A549 (cell line): ENCODE measurements at regions not wholly inside any gene's neighbourhood (a gene's known extent, or its start where the extent isn't known, plus 50 kb on each side); places are given as distances from the start of the nearest gene placed in this dataset.

Source experiments
- ATAC-seq, 2 experiments: fragments of 200-7000 bp in 1 of 2; fragments of >200 bp in 1 of 2; cut with Nextera tagmentation in 1 of 2; cut with Tn5 transposase in 1 of 2; 3 replicates each; pipeline versions ENCODE4 v1.8.0 to v1.9.1; 2018 to 2020; ENCODE audit warnings: mild to moderate bottlenecking in 1 of 2, moderate library complexity in 1 of 2
- CTCF ChIA-PET: fragments of 300-600 bp; sonication (Branson Sonifier 250); formaldehyde crosslinking; extraction: SDS; loops from one replicate; lab custom pipeline; 2021; ENCODE audit warnings: antibody characterized with exemption, inconsistent platforms; lab: Yijun Ruan, JAX
- POLR2A ChIA-PET: fragments of 350-600 bp; formaldehyde crosslinking; extraction: SDS; loops from one replicate; lab custom pipeline; 2021; ENCODE audit warnings: antibody characterized with exemption, inconsistent platforms; lab: Yijun Ruan, JAX
- DNase-seq, 2 experiments: peaks; one replicate each; pipeline versions ENCODE4 v3.0.0 to v3.0.0-alpha.2; 2011 to 2016; ENCODE audit warnings: low read depth in 1 of 2, low spot score in 1 of 2
- FAIRE-seq: peaks from 2 replicates; lab custom pipeline; 2011; peaks lifted over from hg19 to GRCh38; lab: Jason Lieb, UNC
- H3K27ac ChIP-seq, 2 experiments: fragments of >200 bp; sonication (Bioruptor Twin); formaldehyde crosslinking; 3 replicates each; pipeline ENCODE4 v1.5.1; 2016 to 2017
- H3K4me1 ChIP-seq: fragments of >200 bp; sonication (Bioruptor Twin); formaldehyde crosslinking; 3 replicates; pipeline ENCODE4 v1.6.1; 2016
- H3K4me2 ChIP-seq: fragments of >200 bp; sonication (Bioruptor Twin); formaldehyde crosslinking; 3 replicates; pipeline ENCODE4 v1.6.1; 2016
- H3K4me3 ChIP-seq: fragments of >200 bp; sonication (Bioruptor Twin); formaldehyde crosslinking; 3 replicates; pipeline ENCODE4 v1.5.1; 2016
- H3K9me3 ChIP-seq: fragments of >200 bp; sonication (Bioruptor Twin); formaldehyde crosslinking; 3 replicates; pipeline ENCODE4 v1.6.1; 2016
- BHLHE40 ChIP-seq: IDR thresholded peaks from 2 replicates; pipeline ENCODE4 v1.6.1; 2012; ENCODE audit warnings: low read depth, low read length, inconsistent platforms
- CBX2 ChIP-seq: fragments of 200-600 bp; sonication (generic); IDR thresholded peaks from 2 replicates; pipeline ENCODE4 v1.6.1; 2016; ENCODE audit warnings: low read depth, mild to moderate bottlenecking, borderline replicate concordance
- E2F6 ChIP-seq: IDR thresholded peaks from 2 replicates; pipeline ENCODE4 v1.6.1; 2012; ENCODE audit warnings: low read depth, borderline replicate concordance
- EP300 ChIP-seq, 2 experiments: fragments of >200 bp; sonication (Bioruptor Twin); formaldehyde crosslinking; IDR thresholded peaks; 2 replicates in 1 of 2; 3 replicates in 1 of 2; pipeline ENCODE4 v1.6.1; 2016 to 2017
- GATA3 ChIP-seq: IDR thresholded peaks from 2 replicates; pipeline ENCODE4 v1.6.1; 2012; ENCODE audit warnings: borderline replicate concordance
- HDAC2 ChIP-seq: fragments of 200-600 bp; sonication (generic); IDR thresholded peaks from 2 replicates; pipeline ENCODE4 v1.6.1; 2016
- HES2 ChIP-seq: fragments of >200 bp; sonication (Bioruptor Twin); formaldehyde crosslinking; IDR thresholded peaks from 2 replicates; pipeline ENCODE4 v1.6.1; 2016
- HOXB13 ChIP-seq: fragments of 250-450 bp; sonication (Bioruptor Pico); IDR thresholded peaks from 2 replicates; pipeline ENCODE4 v1.5.0; 2020; ENCODE audit warnings: low read depth, mild to moderate bottlenecking, moderate library complexity
- HOXB5 ChIP-seq: fragments of 250-450 bp; sonication (Bioruptor Pico); IDR thresholded peaks from 2 replicates; pipeline ENCODE4 v1.5.0; 2020; ENCODE audit warnings: mild to moderate bottlenecking, moderate library complexity
- JUNB ChIP-seq: fragments of >200 bp; sonication (Bioruptor Twin); formaldehyde crosslinking; IDR thresholded peaks from 2 replicates; pipeline ENCODE4 v1.6.1; 2016
- KDM1A ChIP-seq: fragments of 200-600 bp; sonication (generic); IDR thresholded peaks from 2 replicates; pipeline ENCODE4 v1.6.1; 2016; ENCODE audit warnings: low read depth, mild to moderate bottlenecking
- KDM5A ChIP-seq: fragments of 200-600 bp; sonication (generic); IDR thresholded peaks from 2 replicates; pipeline ENCODE4 v1.6.1; 2016; ENCODE audit warnings: antibody characterized with exemption, mild to moderate bottlenecking
- MYC ChIP-seq: IDR thresholded peaks from 2 replicates; pipeline ENCODE4 v1.6.1; 2012; ENCODE audit warnings: mild to moderate bottlenecking, inconsistent platforms, low read length, improper control_type of control experiment, borderline replicate concordance
- NPAS2 ChIP-seq: fragments of 250-450 bp; sonication (Bioruptor Pico); IDR thresholded peaks from 2 replicates; pipeline ENCODE4 v1.8.0; 2022; ENCODE audit warnings: mild to moderate bottlenecking, moderate library complexity, borderline replicate concordance
- PBX3 ChIP-seq: IDR thresholded peaks from 2 replicates; pipeline ENCODE4 v1.6.1; 2012
- POLR2A ChIP-seq: IDR thresholded peaks from 2 replicates; pipeline ENCODE4 v1.6.1; 2012; ENCODE audit warnings: mild to moderate bottlenecking, low read length
- RARB ChIP-seq: fragments of 250-450 bp; sonication (Bioruptor Pico); IDR thresholded peaks from 2 replicates; pipeline ENCODE4 v1.8.0; 2021; ENCODE audit warnings: mild to moderate bottlenecking, moderate library complexity
- RNF2 ChIP-seq: fragments of 200-600 bp; sonication (generic); IDR thresholded peaks from 2 replicates; pipeline ENCODE4 v1.6.1; 2016; ENCODE audit warnings: low read depth, mild to moderate bottlenecking, antibody characterized with exemption, moderate library complexity, borderline replicate concordance
- SMC3 ChIP-seq: fragments of >200 bp; sonication (Bioruptor Twin); formaldehyde crosslinking; IDR thresholded peaks from 3 replicates; pipeline ENCODE4 v1.6.1; 2018; ENCODE audit warnings: inconsistent platforms
- SREBF2 ChIP-seq: fragments of 450-650 bp; IDR thresholded peaks from 2 replicates; pipeline ENCODE4 v1.6.1; 2014; ENCODE audit warnings: mild to moderate bottlenecking, moderate library complexity
- TFCP2L1 ChIP-seq: fragments of 250-450 bp; sonication (Bioruptor Pico); IDR thresholded peaks from 2 replicates; pipeline ENCODE4 v1.5.0; 2021; ENCODE audit warnings: mild to moderate bottlenecking
- ZC3H11A ChIP-seq: fragments of 450-650 bp; IDR thresholded peaks from 2 replicates; pipeline ENCODE4 v1.6.1; 2014; ENCODE audit warnings: antibody characterized with exemption, mild to moderate bottlenecking
- ZFP36 ChIP-seq: fragments of 450-650 bp; IDR thresholded peaks from 2 replicates; pipeline ENCODE4 v1.6.1; 2014; ENCODE audit warnings: borderline replicate concordance; ENCODE audit not compliant: partially characterized antibody
- WGBS: methylation state at CpG from one replicate; pipeline ENCODE4 v1.1.6; 2017; ENCODE audit errors: missing lambda C conversion rate; 5-methylcytosine and 5-hydroxymethylcytosine counted together
- TF ChIP-seq, protein P1 (sequence below): fragments of 250-450 bp; sonication (Bioruptor Pico); IDR thresholded peaks from 2 replicates; pipeline ENCODE4 v1.5.0; 2020; ENCODE audit warnings: low read depth, mild to moderate bottlenecking, moderate library complexity
- TF ChIP-seq, protein P2 (sequence below): fragments of >200 bp; sonication (Bioruptor Twin); formaldehyde crosslinking; IDR thresholded peaks from 3 replicates; pipeline ENCODE4 v1.6.1; 2016

- TF ChIP-seq, protein P1, sequence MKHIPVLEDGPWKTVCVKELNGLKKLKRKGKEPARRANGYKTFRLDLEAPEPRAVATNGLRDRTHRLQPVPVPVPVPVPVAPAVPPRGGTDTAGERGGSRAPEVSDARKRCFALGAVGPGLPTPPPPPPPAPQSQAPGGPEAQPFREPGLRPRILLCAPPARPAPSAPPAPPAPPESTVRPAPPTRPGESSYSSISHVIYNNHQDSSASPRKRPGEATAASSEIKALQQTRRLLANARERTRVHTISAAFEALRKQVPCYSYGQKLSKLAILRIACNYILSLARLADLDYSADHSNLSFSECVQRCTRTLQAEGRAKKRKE (CRISPR knock-in tag): no peak
- TF ChIP-seq NPAS2 (CRISPR knock-in tag) (no peak), SMC3 (no peak)
These were observed 199.1 kb downstream of the SCP2D1 start (continued) for GRCh38 chr20:19012676-19013075.

DNA sequence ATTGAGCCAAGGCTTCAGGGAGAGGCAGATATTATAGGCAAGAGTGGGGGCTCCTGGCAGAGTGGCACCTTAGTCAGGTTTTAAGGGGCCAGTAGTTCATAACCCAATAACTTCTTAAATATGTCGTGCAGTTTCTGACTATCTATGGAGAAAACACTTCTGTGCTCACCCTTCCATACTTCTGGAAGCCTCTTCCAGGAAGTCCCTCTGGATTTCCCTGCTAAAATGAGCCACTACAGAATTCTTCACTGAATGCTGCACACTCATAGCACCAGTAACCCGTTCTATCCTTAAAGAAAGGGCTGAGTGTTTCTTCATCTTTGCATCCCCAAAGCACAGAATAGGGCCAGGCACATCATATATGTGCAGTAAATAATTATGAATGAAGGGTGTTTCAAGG is 198.5 kb upstream of the SLC24A3 start:
- no peak overlapping the region for H3K4me2 ChIP-seq
- CTCF ChIA-PET: no interaction called here
- WGBS: 0% methylated on average over 2 of the region's 2 CpGs
- no peaks in the 10 kb centered on the region for H3K9me3 ChIP-seq
- POLR2A ChIA-PET: no interaction called here
- no peaks in the 10 kb centered on the region for H3K4me1 ChIP-seq
- DNase-seq: no peak
- no peak overlapping the region for H3K4me3 ChIP-seq
- no peak overlapping the region for H3K27ac ChIP-seq
- TF ChIP-seq ZFP36 (peak; percentile 61), NPAS2 (CRISPR knock-in tag) (no peak)
- ATAC-seq: no peak
- FAIRE-seq: no peak

DNA sequence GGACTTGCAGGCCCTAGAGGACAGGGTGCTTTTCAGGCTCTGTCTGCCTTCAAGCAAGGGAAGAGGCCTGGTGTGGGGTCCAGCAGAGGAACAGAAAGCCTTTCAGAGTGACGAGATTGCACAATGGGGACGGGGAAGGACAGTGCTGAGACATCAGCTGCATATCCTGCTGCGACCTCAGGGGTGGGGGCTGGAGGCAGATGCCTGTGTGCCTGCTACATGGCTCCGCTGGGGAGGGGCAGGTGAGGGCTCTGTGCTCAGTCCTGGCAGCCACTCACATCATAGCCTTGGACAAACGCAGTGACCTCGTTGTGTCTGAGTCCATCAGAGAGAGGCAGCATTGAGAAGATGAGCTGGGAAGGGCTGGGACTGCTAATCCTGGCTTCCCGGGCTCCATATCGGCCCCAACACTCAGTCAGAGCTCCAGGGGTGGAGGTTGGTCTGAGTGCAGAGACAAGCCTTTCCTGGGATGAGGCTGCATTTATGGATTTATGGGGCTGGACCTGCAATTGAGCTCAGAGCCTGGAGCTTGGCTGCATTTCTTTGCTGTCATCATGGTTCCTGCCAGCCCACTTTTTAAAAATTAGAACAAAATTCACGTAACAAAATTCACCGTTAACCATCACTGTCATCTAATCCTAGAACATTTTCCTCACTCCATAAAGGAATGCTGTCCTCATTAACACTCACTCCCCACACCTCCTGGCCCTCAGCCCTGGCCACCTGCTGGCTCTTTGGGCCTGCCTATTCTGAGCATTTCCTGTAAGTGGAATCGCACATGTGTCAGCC is 196.9 kb upstream of the SLC24A3 start:
- H3K4me2 ChIP-seq: no peak overlapping the region
- POLR2A ChIA-PET: no interaction called here
- ATAC-seq: no peak
- H3K9me3 ChIP-seq: no peaks in the 10 kb centered on the region
- TF ChIP-seq E2F6: no peak
- no peak for TF ChIP-seq NPAS2 (CRISPR knock-in tag)
- TF ChIP-seq, protein P1 (CRISPR knock-in tag): no peak
- TF ChIP-seq JUNB: no peak
- TF ChIP-seq GATA3: no peak
- TF ChIP-seq KDM1A: no peak
- TF ChIP-seq ZFP36: no peak
- TF ChIP-seq, all 56 proteins: peak for 0
- WGBS: 15% methylated on average over 11 of the region's 11 CpGs
- CTCF ChIA-PET: interaction anchor here (1.4 kb wide), 1 partner anchor 10 kb away, joined by 4 read pairs; no protein-coding TSS in a partner anchor
- DNase-seq (no peak), FAIRE-seq (no peak)
- no peaks in the 10 kb centered on the region for H3K4me1 ChIP-seq
- H3K4me3 ChIP-seq: no peak overlapping the region
- H3K27ac ChIP-seq: no peak overlapping the region

- POLR2A ChIA-PET: no interaction called here
- Histone ChIP-seq H3K4me3 (no peak overlapping the region), H3K27ac (no peak overlapping the region), H3K9me3 (no peaks in the 10 kb centered on the region), H3K4me1 (no peaks in the 10 kb centered on the region), H3K4me2 (no peak overlapping the region)
- FAIRE-seq (no peak), ATAC-seq (no peak), DNase-seq (no peak)
- CTCF ChIA-PET: interaction anchor here (1.0 to 1.4 kb wide), 2 partner anchors 11 kb away, joined by 3 to 4 read pairs; no protein-coding TSS in a partner anchor
- TF ChIP-seq ZC3H11A (no peak), MYC (no peak), POLR2A (no peak), PBX3 (no peak), BHLHE40 (no peak), HDAC2 (no peak), KDM5A (no peak), HOXB13 (CRISPR knock-in tag) (no peak), CBX2 (no peak), HOXB5 (no peak), RNF2 (no peak), SREBF2 (no peak), GATA3 (no peak), TFCP2L1 (CRISPR knock-in tag) (no peak), SMC3 (no peak), HES2 (no peak), RARB (CRISPR knock-in tag) (no peak), EP300 (IDR thresholded peaks at IDR 0.05) (no peak), ZFP36 (no peak)
- TF ChIP-seq, protein P2, sequence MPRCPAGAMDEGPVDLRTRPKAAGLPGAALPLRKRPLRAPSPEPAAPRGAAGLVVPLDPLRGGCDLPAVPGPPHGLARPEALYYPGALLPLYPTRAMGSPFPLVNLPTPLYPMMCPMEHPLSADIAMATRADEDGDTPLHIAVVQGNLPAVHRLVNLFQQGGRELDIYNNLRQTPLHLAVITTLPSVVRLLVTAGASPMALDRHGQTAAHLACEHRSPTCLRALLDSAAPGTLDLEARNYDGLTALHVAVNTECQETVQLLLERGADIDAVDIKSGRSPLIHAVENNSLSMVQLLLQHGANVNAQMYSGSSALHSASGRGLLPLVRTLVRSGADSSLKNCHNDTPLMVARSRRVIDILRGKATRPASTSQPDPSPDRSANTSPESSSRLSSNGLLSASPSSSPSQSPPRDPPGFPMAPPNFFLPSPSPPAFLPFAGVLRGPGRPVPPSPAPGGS: no peak
- WGBS: 59% methylated on average over 7 of the region's 7 CpGs
These were observed 196.3 kb upstream of the SLC24A3 start for GRCh38 chr20:19016140-19016497.
